ENCODE measurements at regions not wholly inside any gene's neighbourhood (a gene's known extent, or its start where the extent isn't known, plus 50 kb on each side); places are given as distances from the start of the nearest gene placed in this dataset.

- no peak for DNase-seq
These were observed 301.3 kb upstream of the SMARCA2 start for GRCh38 chr9:1713841-1714240.

- DNase-seq = no peak
These were observed 297.3 kb upstream of the SMARCA2 start for GRCh38 chr9:1717882-1718281.

GRCh38 chr9:1718836-1719235 is 296.3 kb upstream of the SMARCA2 start:
- no peak for DNase-seq

- DNase-seq = no peak
These were observed 294.0 kb upstream of the SMARCA2 start for GRCh38 chr9:1721196-1721595.

- DNase-seq = no peak
These were observed 292.7 kb upstream of the SMARCA2 start for GRCh38 chr9:1722404-1722803.

- DNase-seq = no peak
These were observed 291.6 kb upstream of the SMARCA2 start for GRCh38 chr9:1723522-1724015.

GRCh38 chr9:1726993-1727759 is 288.0 kb upstream of the SMARCA2 start:
- DNase-seq = no peak

- no peak for DNase-seq
These were observed 285.5 kb upstream of the SMARCA2 start for GRCh38 chr9:1729631-1730030.

- no peak for DNase-seq
These were observed 282.5 kb upstream of the SMARCA2 start for GRCh38 chr9:1732670-1733069.

GRCh38 chr9:1738511-1739100 is 276.5 kb upstream of the SMARCA2 start:
- DNase-seq = no peak

- DNase-seq = no peak
These were observed 271.8 kb upstream of the SMARCA2 start for GRCh38 chr9:1743121-1743960.

GRCh38 chr9:1745980-1746379 is 269.2 kb upstream of the SMARCA2 start:
- no peak for DNase-seq

- DNase-seq = no peak
These were observed 267.7 kb upstream of the SMARCA2 start for GRCh38 chr9:1747417-1747967.

- DNase-seq = no peak
These were observed 266.7 kb upstream of the SMARCA2 start for GRCh38 chr9:1748407-1748806.

- DNase-seq = no peak
These were observed 258.0 kb upstream of the SMARCA2 start for GRCh38 chr9:1757186-1757585.

GRCh38 chr9:1759009-1759408 is 256.1 kb upstream of the SMARCA2 start:
- DNase-seq = no peak

GRCh38 chr9:1759771-1760300 is 255.3 kb upstream of the SMARCA2 start:
- DNase-seq = no peak

GRCh38 chr9:1761807-1762206 is 253.3 kb upstream of the SMARCA2 start:
- DNase-seq = no peak

- DNase-seq = no peak
These were observed 249.1 kb upstream of the SMARCA2 start for GRCh38 chr9:1766042-1766441.

- no peak for DNase-seq
These were observed 246.6 kb upstream of the SMARCA2 start for GRCh38 chr9:1768561-1768960.

- no peak for DNase-seq
These were observed 243.9 kb upstream of the SMARCA2 start for GRCh38 chr9:1771094-1771789.

- DNase-seq = no peak
These were observed 239.9 kb upstream of the SMARCA2 start for GRCh38 chr9:1775230-1775629.
